ENCODE measurements at regions not wholly inside any gene's neighbourhood (a gene's known extent, or its start where the extent isn't known, plus 50 kb on each side); places are given as distances from the start of the nearest gene placed in this dataset.
A peak's percentile ranks its signal among the peaks of the same experiment; 100 is the strongest.

DNA sequence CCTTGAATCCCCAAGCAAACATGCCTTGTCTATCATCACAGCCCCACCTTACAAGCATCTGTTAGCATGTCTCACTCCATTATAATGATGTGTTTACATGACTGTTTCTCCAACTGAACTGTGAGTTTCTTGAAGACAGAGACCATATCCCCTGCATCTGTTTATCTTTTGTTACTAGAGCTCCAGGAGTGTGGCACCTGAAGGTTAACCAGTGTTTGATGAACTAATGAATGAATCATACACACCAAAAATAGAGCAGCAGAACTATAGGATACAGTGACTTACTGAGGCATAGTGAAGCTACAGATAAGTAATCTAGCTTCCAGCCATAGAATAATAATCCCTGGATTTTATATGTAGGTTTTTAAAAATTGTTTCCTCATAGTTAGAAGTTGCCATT lies 331.0 kb downstream of the PCDH7 start:
- ATAC-seq, result peak; percentile 74
- ChIA-PET CTCF (no interaction called here), POLR2A (interaction anchor here (0.6 to 1.4 kb wide), 5 partner anchors 14 to 185 kb away, joined by 3 read pairs; no protein-coding TSS in a partner anchor), RAD21 (ENCODE audit: low non-redundant PET in 1 of 2, low total read pairs in 2 of 2, uncharacterized antibody in 2 of 2, unreplicated experiment in 2 of 2) (interaction anchor here in 1 of 2 experiments (0.5 kb wide), 1 partner anchor 60 kb away, joined by 3 read pairs; no protein-coding TSS in a partner anchor)
- Histone ChIP-seq H3K27me3 (ENCODE audit: insufficient read depth, low read length) (no peaks in the 10 kb centered on the region), H3K9me3 (ENCODE audit: control insufficient read depth in 1 of 2, insufficient read depth in 1 of 2, low read depth in 1 of 2, low read length in 2 of 2) (no peaks in the 10 kb centered on the region), H4K20me1 (ENCODE audit: insufficient read depth) (no peaks in the 10 kb centered on the region), H3K4me3 (replicated peaks in 1 of 2; ENCODE audit: low read depth in 1 of 2, low read length in 2 of 2) (no peak overlapping the region), H3K4me2 (ENCODE audit: low read length) (peak overlapping the region; percentile 58), H3K9ac (ENCODE audit: low read length) (peak overlapping the region; percentile 54), H3K4me1 (ENCODE audit: control insufficient read depth in 1 of 2, insufficient read depth in 2 of 2, low read length in 2 of 2) (peaks cover 91 to 97% of the 10 kb centered on the region in 2 experiments), H3K9me2 (ENCODE audit: insufficient read depth) (no peaks in the 10 kb centered on the region), H3K36me3 (ENCODE audit: control insufficient read depth in 1 of 2, insufficient read depth in 2 of 2, low read length in 2 of 2) (no peaks in the 10 kb centered on the region), H3K27ac (ENCODE audit: low read depth, low read length) (peak overlapping the region; percentile 86), H3K79me2 (ENCODE audit: insufficient read depth, low read length) (peaks cover 95% of the 10 kb centered on the region), H2AFZ (ENCODE audit: low read depth, low read length, poor library complexity, severe bottlenecking) (no peak overlapping the region)
- no peak for DNase-seq (ENCODE audit: low read depth, low spot score)
- no TSS peak for BruUV-seq (replicated peaks)
- intact Hi-C loops (cut with micrococcal nuclease), result loop anchor here (5.0 kb wide), 1 partner anchor 186 kb away; no protein-coding TSS in a partner anchor
- TF ChIP-seq CBX3 (IDR thresholded peaks at IDR 0.05; ENCODE audit: low read depth), result 0 out of 2 replicates have a peak, but pooled peaks have one; percentile 9
- no peak for TF ChIP-seq YY1 (IDR thresholded peaks at IDR 0.05; ENCODE audit: extremely low read depth, insufficient replicate concordance, low read depth, low read length)
- TF ChIP-seq CEBPB (IDR thresholded peaks at IDR 0.05; ENCODE audit: low read depth), result no peak
- no peak for TF ChIP-seq SIN3A (IDR thresholded peaks at IDR 0.05; ENCODE audit: low read depth)
- TF ChIP-seq FOSL1 (IDR thresholded peaks at IDR 0.05; ENCODE audit: low read depth), result peak; percentile 36; the same call in 1 of the 2 replicates
- no peak for TF ChIP-seq ZNF274 (IDR thresholded peaks at IDR 0.05; ENCODE audit: low read depth, low read length)
- no peak for TF ChIP-seq ZFX (IDR thresholded peaks at IDR 0.05)
- TF ChIP-seq, protein P1, sequence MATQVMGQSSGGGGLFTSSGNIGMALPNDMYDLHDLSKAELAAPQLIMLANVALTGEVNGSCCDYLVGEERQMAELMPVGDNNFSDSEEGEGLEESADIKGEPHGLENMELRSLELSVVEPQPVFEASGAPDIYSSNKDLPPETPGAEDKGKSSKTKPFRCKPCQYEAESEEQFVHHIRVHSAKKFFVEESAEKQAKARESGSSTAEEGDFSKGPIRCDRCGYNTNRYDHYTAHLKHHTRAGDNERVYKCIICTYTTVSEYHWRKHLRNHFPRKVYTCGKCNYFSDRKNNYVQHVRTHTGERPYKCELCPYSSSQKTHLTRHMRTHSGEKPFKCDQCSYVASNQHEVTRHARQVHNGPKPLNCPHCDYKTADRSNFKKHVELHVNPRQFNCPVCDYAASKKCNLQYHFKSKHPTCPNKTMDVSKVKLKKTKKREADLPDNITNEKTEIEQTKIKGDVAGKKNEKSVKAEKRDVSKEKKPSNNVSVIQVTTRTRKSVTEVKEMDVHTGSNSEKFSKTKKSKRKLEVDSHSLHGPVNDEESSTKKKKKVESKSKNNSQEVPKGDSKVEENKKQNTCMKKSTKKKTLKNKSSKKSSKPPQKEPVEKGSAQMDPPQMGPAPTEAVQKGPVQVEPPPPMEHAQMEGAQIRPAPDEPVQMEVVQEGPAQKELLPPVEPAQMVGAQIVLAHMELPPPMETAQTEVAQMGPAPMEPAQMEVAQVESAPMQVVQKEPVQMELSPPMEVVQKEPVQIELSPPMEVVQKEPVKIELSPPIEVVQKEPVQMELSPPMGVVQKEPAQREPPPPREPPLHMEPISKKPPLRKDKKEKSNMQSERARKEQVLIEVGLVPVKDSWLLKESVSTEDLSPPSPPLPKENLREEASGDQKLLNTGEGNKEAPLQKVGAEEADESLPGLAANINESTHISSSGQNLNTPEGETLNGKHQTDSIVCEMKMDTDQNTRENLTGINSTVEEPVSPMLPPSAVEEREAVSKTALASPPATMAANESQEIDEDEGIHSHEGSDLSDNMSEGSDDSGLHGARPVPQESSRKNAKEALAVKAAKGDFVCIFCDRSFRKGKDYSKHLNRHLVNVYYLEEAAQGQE (IDR thresholded peaks at IDR 0.05; ENCODE audit: low read depth), result no peak
- TF ChIP-seq, protein P2, sequence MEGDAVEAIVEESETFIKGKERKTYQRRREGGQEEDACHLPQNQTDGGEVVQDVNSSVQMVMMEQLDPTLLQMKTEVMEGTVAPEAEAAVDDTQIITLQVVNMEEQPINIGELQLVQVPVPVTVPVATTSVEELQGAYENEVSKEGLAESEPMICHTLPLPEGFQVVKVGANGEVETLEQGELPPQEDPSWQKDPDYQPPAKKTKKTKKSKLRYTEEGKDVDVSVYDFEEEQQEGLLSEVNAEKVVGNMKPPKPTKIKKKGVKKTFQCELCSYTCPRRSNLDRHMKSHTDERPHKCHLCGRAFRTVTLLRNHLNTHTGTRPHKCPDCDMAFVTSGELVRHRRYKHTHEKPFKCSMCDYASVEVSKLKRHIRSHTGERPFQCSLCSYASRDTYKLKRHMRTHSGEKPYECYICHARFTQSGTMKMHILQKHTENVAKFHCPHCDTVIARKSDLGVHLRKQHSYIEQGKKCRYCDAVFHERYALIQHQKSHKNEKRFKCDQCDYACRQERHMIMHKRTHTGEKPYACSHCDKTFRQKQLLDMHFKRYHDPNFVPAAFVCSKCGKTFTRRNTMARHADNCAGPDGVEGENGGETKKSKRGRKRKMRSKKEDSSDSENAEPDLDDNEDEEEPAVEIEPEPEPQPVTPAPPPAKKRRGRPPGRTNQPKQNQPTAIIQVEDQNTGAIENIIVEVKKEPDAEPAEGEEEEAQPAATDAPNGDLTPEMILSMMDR (IDR thresholded peaks at IDR 0.05 in 2 of 3, conservative IDR thresholded peaks at IDR 0.05 in 1 of 3; ENCODE audit: borderline replicate concordance in 1 of 3, insufficient read depth in 1 of 3, low read depth in 2 of 3, low read length in 2 of 3), result no peak
- TF ChIP-seq, protein P3, sequence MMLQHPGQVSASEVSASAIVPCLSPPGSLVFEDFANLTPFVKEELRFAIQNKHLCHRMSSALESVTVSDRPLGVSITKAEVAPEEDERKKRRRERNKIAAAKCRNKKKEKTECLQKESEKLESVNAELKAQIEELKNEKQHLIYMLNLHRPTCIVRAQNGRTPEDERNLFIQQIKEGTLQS (IDR thresholded peaks at IDR 0.05), result no peak
- no peak for TF ChIP-seq SRF (IDR thresholded peaks at IDR 0.05; ENCODE audit: low read depth)
- TF ChIP-seq SP1 (IDR thresholded peaks at IDR 0.05; ENCODE audit: low read depth), result peak; percentile 23
- peak; percentile 28; the same call in 1 of the 2 replicates for TF ChIP-seq JUND (IDR thresholded peaks at IDR 0.05)
- TF ChIP-seq, protein P4, sequence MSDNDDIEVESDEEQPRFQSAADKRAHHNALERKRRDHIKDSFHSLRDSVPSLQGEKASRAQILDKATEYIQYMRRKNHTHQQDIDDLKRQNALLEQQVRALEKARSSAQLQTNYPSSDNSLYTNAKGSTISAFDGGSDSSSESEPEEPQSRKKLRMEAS (IDR thresholded peaks at IDR 0.05), result peak; percentile 16; the same call in 1 of the 2 replicates
- TF ChIP-seq POLR2AphosphoS5 (IDR thresholded peaks at IDR 0.05; ENCODE audit: low read depth, low read length), result 0 out of 2 replicates have a peak, but pooled peaks have one; percentile 18
- TF ChIP-seq EGR1 (IDR thresholded peaks at IDR 0.05; ENCODE audit: low read depth), result no peak
- TF ChIP-seq RAD21 (IDR thresholded peaks at IDR 0.05; ENCODE audit: low read depth), result no peak
- TF ChIP-seq EZH2 (IDR thresholded peaks at IDR 0.05), result no peak
- TF ChIP-seq, protein P5, sequence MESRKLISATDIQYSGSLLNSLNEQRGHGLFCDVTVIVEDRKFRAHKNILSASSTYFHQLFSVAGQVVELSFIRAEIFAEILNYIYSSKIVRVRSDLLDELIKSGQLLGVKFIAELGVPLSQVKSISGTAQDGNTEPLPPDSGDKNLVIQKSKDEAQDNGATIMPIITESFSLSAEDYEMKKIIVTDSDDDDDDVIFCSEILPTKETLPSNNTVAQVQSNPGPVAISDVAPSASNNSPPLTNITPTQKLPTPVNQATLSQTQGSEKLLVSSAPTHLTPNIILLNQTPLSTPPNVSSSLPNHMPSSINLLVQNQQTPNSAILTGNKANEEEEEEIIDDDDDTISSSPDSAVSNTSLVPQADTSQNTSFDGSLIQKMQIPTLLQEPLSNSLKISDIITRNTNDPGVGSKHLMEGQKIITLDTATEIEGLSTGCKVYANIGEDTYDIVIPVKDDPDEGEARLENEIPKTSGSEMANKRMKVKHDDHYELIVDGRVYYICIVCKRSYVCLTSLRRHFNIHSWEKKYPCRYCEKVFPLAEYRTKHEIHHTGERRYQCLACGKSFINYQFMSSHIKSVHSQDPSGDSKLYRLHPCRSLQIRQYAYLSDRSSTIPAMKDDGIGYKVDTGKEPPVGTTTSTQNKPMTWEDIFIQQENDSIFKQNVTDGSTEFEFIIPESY (IDR thresholded peaks at IDR 0.05; ENCODE audit: extremely low read depth, insufficient replicate concordance, low read length), result no peak
- no peak for TF ChIP-seq ELF1 (IDR thresholded peaks at IDR 0.05; ENCODE audit: borderline replicate concordance, low read depth)
- no peak for TF ChIP-seq TCF7L2 (IDR thresholded peaks at IDR 0.05; ENCODE audit: borderline replicate concordance, extremely low read depth, insufficient read depth, insufficient read length)

Data from HCT116 (cell line).